Transverse colon (tissue), 3 donors: ENCODE measurements at regions not wholly inside any gene's neighbourhood (a gene's known extent, or its start where the extent isn't known, plus 50 kb on each side); places are given as distances from the start of the nearest gene placed in this dataset.

Experiments
- CTCF ChIP-seq, 5 experiments: fragments of 200-600 bp in 3 of 5; fragments of 450-650 bp in 2 of 5; sonication (generic) in 3 of 5; IDR thresholded peaks; 1 replicate in 2 of 5; 2 replicates in 3 of 5; pipeline ENCODE4 v1.5.1; 2016 to 2017; ENCODE audit warnings: antibody characterized with exemption in 5 of 5, inconsistent platforms in 3 of 5, mild to moderate bottlenecking in 2 of 5, moderate library complexity in 1 of 5
- POLR2A ChIP-seq: fragments of 450-650 bp; IDR thresholded peaks from one replicate; pipeline ENCODE4 v1.6.1; 2016; ENCODE audit warnings: antibody characterized with exemption, mild to moderate bottlenecking, moderate library complexity

GRCh38 chr2:11099122-11100065, 55.9 kb upstream of the SLC66A3 start:
- TF ChIP-seq CTCF (IDR thresholded peaks at IDR 0.05) (no peak), POLR2A (no peak)
